Common myeloid progenitor, CD34-positive (primary cell): ENCODE measurements at regions not wholly inside any gene's neighbourhood (a gene's known extent, or its start where the extent isn't known, plus 50 kb on each side); places are given as distances from the start of the nearest gene placed in this dataset.

ENCODE experiments used
- CTCF ChIA-PET: fragments of 350-600 bp; sonication (Branson Sonifier 250); formaldehyde crosslinking; loops from one replicate; lab custom pipeline; 2021; ENCODE audit warnings: antibody characterized with exemption; lab: Charles Lee
- POLR2A ChIA-PET: fragments of 350-600 bp; sonication (Branson Sonifier 250); formaldehyde crosslinking; loops from one replicate; lab custom pipeline; 2021; ENCODE audit warnings: antibody characterized with exemption; lab: Charles Lee
- DNase-seq, 3 donors: peaks; one replicate each; pipeline versions ENCODE4 v3.0.0 to v3.0.0-alpha.2; 2013
- H3K27ac ChIP-seq, 2 experiments: 1 replicate in 1 of 2; 2 replicates in 1 of 2; pipeline ENCODE4 v1.7.0; 2013; ENCODE audit warnings: inconsistent platforms in 2 of 2, low read length in 2 of 2, mild to moderate bottlenecking in 2 of 2, low read depth in 1 of 2, moderate library complexity in 1 of 2; ENCODE audit not compliant: severe bottlenecking in 2 of 2, insufficient read depth in 1 of 2, poor library complexity in 1 of 2
- H3K27me3 ChIP-seq, 5 experiments: replicated peaks in 2 of 5; 1 replicate in 3 of 5; 2 replicates in 2 of 5; pipeline versions ENCODE4 v1.6.1 to v1.7.0; 2013; ENCODE audit warnings: low read length in 4 of 5, mild to moderate bottlenecking in 2 of 5, moderate library complexity in 2 of 5, inconsistent platforms in 1 of 5; ENCODE audit not compliant: insufficient read depth in 5 of 5, control insufficient read depth in 4 of 5
- H3K36me3 ChIP-seq, 4 experiments: 1 replicate in 2 of 4; 2 replicates in 2 of 4; pipeline versions ENCODE4 v1.6.1 to v1.7.0; 2013; ENCODE audit warnings: low read length in 3 of 4, control low read depth in 1 of 4, mild to moderate bottlenecking in 1 of 4; ENCODE audit not compliant: control insufficient read depth in 4 of 4, insufficient read depth in 4 of 4
- H3K4me1 ChIP-seq, 4 experiments: 1 replicate in 3 of 4; 2 replicates in 1 of 4; pipeline versions ENCODE4 v1.6.1 to v1.7.1; 2013; ENCODE audit warnings: low read length in 3 of 4, mild to moderate bottlenecking in 3 of 4, control low read depth in 1 of 4, inconsistent platforms in 1 of 4, moderate library complexity in 1 of 4; ENCODE audit not compliant: control insufficient read depth in 4 of 4, insufficient read depth in 4 of 4; ENCODE audit errors: control extremely low read depth in 1 of 4
- H3K4me3 ChIP-seq, 7 experiments: 1 replicate in 4 of 7; 2 replicates in 3 of 7; pipeline versions ENCODE4 v1.5.1 to v1.7.0; 2013; ENCODE audit warnings: mild to moderate bottlenecking in 7 of 7, low read length in 6 of 7, moderate library complexity in 6 of 7, inconsistent platforms in 2 of 7, low read depth in 2 of 7, control low read depth in 1 of 7; ENCODE audit not compliant: insufficient read depth in 4 of 7, control insufficient read depth in 1 of 7; ENCODE audit errors: extremely low read depth in 1 of 7
- H3K9me3 ChIP-seq, 5 experiments: 1 replicate in 4 of 5; 2 replicates in 1 of 5; pipeline versions ENCODE4 v1.6.1 to v1.7.1; 2013; ENCODE audit warnings: low read length in 4 of 5, mild to moderate bottlenecking in 2 of 5, inconsistent platforms in 1 of 5, low read depth in 1 of 5, moderate library complexity in 1 of 5; ENCODE audit not compliant: control insufficient read depth in 4 of 5, insufficient read depth in 2 of 5; ENCODE audit errors: control extremely low read depth in 1 of 5
- WGBS: methylation state at CpG from one replicate; pipeline ENCODE4 v1.1.5; 2013; ENCODE audit not compliant: insufficient coverage; 5-methylcytosine and 5-hydroxymethylcytosine counted together

DNA sequence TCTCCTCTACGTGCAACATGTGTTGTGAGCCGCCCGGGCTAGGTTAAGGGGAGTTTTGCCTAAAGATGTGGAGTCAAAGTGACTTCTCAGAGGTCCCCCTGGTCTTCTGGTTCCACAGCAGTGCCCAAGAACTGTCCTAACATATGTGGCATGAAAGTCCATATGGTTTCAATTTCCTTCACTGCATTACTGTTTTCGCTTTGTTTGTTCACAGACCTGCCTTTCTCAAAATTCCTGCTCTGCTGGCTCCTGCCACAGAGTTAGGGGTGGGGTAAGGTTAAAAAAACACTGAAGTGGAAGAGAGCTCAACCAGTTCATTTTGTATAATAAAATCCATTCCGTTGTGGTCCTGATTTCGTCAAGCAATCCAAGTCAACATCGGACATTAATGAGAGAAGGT is 289.4 kb downstream of the DMAC1 start:
- Histone ChIP-seq H3K9me3 (peaks cover 0 to 2% (median 0%) of the 10 kb centered on the region in 5 experiments), H3K27ac (no peak overlapping the region), H3K4me1 (no peaks in the 10 kb centered on the region), H3K4me3 (no peak overlapping the region), H3K27me3 (no peaks in the 10 kb centered on the region), H3K36me3 (no peaks in the 10 kb centered on the region)
- ChIA-PET POLR2A (no interaction called here), CTCF (no interaction called here)
- no peak for DNase-seq
- WGBS, result 81% methylated on average over 6 of the region's 7 CpGs

DNA sequence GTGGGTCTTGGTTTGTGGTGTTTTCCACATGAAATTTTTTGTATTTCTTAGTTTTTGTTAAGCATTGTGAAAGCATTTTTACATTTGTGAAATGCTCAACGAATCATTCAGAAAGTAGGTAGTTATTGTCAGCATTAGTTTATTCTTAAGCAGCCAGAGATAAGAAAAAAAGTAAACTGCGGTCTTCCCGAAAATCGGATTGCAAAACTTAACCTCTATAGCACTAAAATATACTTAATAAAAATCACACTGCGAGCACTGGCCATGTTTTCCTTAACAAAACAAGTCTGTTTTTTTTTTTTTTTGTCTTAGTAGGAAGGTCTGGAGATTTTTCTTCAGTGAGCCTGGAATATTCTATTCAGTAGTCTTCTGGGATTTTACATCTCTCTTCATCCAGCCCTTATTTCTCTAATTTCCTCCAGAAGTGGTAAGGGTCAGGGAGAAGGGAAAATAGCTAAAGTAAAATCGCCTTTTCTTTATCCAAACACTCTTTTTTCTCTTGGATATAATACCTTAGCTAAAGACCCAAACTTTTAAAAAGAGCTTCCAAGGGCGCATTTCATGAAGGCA is 289.9 kb downstream of the DMAC1 start:
- H3K36me3 ChIP-seq, result no peaks in the 10 kb centered on the region
- CTCF ChIA-PET, result no interaction called here
- no peak overlapping the region for H3K27ac ChIP-seq
- H3K9me3 ChIP-seq, result peaks cover 0 to 2% (median 0%) of the 10 kb centered on the region in 5 experiments
- H3K4me1 ChIP-seq, result no peaks in the 10 kb centered on the region
- no peak for DNase-seq
- WGBS, result 100% methylated on average over 1 of the region's 7 CpGs
- no peaks in the 10 kb centered on the region for H3K27me3 ChIP-seq
- POLR2A ChIA-PET, result no interaction called here
- no peak overlapping the region for H3K4me3 ChIP-seq

DNA sequence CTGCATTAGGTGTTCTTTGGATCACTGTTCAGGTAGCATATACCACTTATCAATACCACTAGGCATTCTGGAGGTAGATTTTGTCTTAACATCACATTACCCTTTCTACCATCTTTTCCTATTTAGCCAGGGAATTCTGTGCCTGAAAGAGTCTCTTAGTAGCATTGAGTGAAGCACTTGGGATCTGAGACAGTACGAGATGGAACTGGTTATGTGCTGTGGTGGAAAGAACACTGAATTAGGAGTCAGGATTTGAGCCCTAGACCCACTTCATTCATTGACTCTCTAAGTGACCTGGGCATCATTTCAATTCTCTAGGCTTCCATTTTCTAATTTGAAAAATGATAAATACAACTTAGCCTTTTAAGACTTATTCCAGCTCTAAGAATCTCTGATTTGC is 291.1 kb downstream of the DMAC1 start:
- WGBS, result no CpG with 5 or more reads among the region's 1 CpG
- Histone ChIP-seq H3K27ac (no peak overlapping the region), H3K4me3 (no peak overlapping the region), H3K4me1 (no peaks in the 10 kb centered on the region), H3K27me3 (no peaks in the 10 kb centered on the region), H3K36me3 (no peaks in the 10 kb centered on the region), H3K9me3 (peaks cover 0 to 2% (median 0%) of the 10 kb centered on the region in 5 experiments)
- DNase-seq, result no peak
- POLR2A ChIA-PET, result no interaction called here
- CTCF ChIA-PET, result no interaction called here

DNA sequence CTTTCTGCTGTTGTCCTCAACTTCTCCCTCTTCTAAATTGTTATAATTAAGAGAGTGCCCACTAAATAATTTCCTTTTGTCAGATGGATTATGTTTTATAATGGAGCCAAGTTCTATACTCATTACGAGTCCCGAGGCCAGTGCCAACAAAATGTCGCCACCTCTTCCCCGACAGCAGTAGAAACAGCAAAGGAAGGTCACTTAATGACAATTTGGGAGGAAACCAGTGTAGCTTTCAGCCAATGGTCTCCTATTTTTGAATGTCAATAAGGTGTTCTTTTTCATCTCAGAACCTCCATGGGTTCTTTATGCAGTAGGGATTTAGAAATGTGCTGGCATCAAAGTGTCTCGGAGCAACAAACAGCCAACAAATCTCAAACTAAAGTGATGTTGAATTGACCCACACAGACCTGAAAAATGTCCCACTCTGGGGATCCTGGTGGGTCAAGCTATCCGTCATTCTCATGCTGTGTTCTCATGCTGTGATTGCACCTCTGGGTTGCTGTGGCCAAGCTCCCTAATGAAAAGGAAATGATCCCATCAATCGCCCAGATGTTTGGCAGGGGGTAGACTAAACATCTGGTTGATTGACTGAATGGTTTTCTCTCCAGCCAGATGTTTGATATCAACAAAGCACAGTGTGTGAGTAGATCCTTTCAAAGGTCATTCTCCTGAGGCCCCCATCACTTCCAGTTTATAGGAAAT is 291.9 kb downstream of the DMAC1 start:
- no peaks in the 10 kb centered on the region for H3K4me1 ChIP-seq

DNA sequence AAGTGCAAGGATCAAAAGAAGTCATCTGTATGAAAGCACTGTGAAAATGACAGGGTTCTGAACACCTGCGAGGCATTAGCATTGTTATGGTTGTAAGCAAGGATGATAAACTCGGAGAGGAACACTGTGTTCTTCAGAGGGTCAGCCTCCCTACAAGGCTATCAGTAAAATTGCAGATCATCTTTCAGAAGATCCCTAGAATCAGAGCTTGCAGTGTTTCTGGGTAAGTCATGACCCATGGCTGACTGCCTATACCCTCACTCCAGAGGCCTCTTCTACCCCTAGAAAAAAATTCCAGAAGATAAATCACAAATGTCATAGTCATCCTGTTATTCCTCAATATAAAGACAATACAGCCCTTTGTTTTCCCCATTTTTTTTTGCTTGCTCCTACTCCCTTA is 292.6 kb downstream of the DMAC1 start:
- Histone ChIP-seq H3K4me1 (no peaks in the 10 kb centered on the region), H3K27me3 (no peaks in the 10 kb centered on the region), H3K4me3 (no peak overlapping the region), H3K9me3 (peaks cover 0 to 2% (median 0%) of the 10 kb centered on the region in 5 experiments), H3K36me3 (no peaks in the 10 kb centered on the region), H3K27ac (no peak overlapping the region)
- ChIA-PET CTCF (interaction anchor here (0.9 kb wide), 1 partner anchor 565 kb away, joined by 3 read pairs; no protein-coding TSS in a partner anchor), POLR2A (no interaction called here)
- 100% methylated on average over 2 of the region's 2 CpGs for WGBS
- no peak for DNase-seq

More for the DNA sequence above, 291.9 kb downstream of the DMAC1 start:
- ChIA-PET CTCF (interaction anchor here (0.9 kb wide), 1 partner anchor 566 kb away, joined by 3 read pairs; no protein-coding TSS in a partner anchor), POLR2A (no interaction called here)
- Histone ChIP-seq H3K27ac (no peak overlapping the region), H3K9me3 (peaks cover 0 to 2% (median 0%) of the 10 kb centered on the region in 5 experiments), H3K4me3 (no peak overlapping the region), H3K27me3 (no peaks in the 10 kb centered on the region), H3K36me3 (no peaks in the 10 kb centered on the region)
- no peak for DNase-seq
- WGBS, result 92% methylated on average over 7 of the region's 7 CpGs

GRCh38 chr9:7500521-7500920 is 299.1 kb downstream of the DMAC1 start:
- CTCF ChIA-PET, result no interaction called here
- no peak for DNase-seq
- WGBS, result 100% methylated on average over 1 of the region's 2 CpGs

GRCh38 chr9:7491641-7492040 is 307.9 kb downstream of the DMAC1 start:
- POLR2A ChIA-PET, result no interaction called here

More at GRCh38 chr9:7500521-7500920, 299.1 kb downstream of the DMAC1 start:
- no peaks in the 10 kb centered on the region for H3K27me3 ChIP-seq
- no peaks in the 10 kb centered on the region for H3K9me3 ChIP-seq
- H3K4me1 ChIP-seq, result no peaks in the 10 kb centered on the region
- POLR2A ChIA-PET, result no interaction called here
- H3K27ac ChIP-seq, result no peak overlapping the region
- H3K36me3 ChIP-seq, result no peaks in the 10 kb centered on the region
- no peak overlapping the region for H3K4me3 ChIP-seq

More at GRCh38 chr9:7491641-7492040, 307.9 kb downstream of the DMAC1 start:
- H3K27ac ChIP-seq, result no peak overlapping the region
- no peaks in the 10 kb centered on the region for H3K36me3 ChIP-seq
- H3K27me3 ChIP-seq, result no peaks in the 10 kb centered on the region
- no peak overlapping the region for H3K4me3 ChIP-seq
- 100% methylated on average over 2 of the region's 2 CpGs for WGBS
- no peak for DNase-seq
- no peaks in the 10 kb centered on the region for H3K9me3 ChIP-seq
- CTCF ChIA-PET, result no interaction called here
- peaks cover 0 to 13% (median 6%) of the 10 kb centered on the region in 4 experiments for H3K4me1 ChIP-seq
